Spleen (tissue), 7 donors: ENCODE measurements at regions not wholly inside any gene's neighbourhood (a gene's known extent, or its start where the extent isn't known, plus 50 kb on each side); places are given as distances from the start of the nearest gene placed in this dataset.

ENCODE experiments used
- POLR2A ChIP-seq, 3 donors: fragments of 450-650 bp; IDR thresholded peaks; one replicate each; pipeline ENCODE4 v1.5.1; 2017; ENCODE audit warnings: antibody characterized with exemption in 3 of 3, mild to moderate bottlenecking in 1 of 3
- POLR2AphosphoS5 ChIP-seq, 3 donors: sonication (generic); formaldehyde crosslinking; IDR thresholded peaks; one replicate each; pipeline ENCODE4 v1.5.1; 2017; ENCODE audit warnings: antibody characterized with exemption in 3 of 3
- TF ChIP-seq, protein P1 (sequence below), 11 experiments: fragments of 200-600 bp in 7 of 11; fragments of 450-650 bp in 4 of 11; sonication (generic) in 4 of 11; IDR thresholded peaks in 8 of 11; conservative IDR thresholded peaks in 3 of 11; 1 replicate in 7 of 11; 2 replicates in 4 of 11; pipeline versions ENCODE4 v1.4.0 to v1.8.0; 2016 to 2021; ENCODE audit warnings: antibody characterized with exemption in 11 of 11, inconsistent platforms in 4 of 11, mild to moderate bottlenecking in 1 of 11
- donor health status: DM: no; HTN: no; CAD: no; lungs with moderate emphysema.
- donor health status: DM: no; HTN: no; CAD: no.
- donor health status: DM: no; HTN: no; CAD: no.

DNA sequence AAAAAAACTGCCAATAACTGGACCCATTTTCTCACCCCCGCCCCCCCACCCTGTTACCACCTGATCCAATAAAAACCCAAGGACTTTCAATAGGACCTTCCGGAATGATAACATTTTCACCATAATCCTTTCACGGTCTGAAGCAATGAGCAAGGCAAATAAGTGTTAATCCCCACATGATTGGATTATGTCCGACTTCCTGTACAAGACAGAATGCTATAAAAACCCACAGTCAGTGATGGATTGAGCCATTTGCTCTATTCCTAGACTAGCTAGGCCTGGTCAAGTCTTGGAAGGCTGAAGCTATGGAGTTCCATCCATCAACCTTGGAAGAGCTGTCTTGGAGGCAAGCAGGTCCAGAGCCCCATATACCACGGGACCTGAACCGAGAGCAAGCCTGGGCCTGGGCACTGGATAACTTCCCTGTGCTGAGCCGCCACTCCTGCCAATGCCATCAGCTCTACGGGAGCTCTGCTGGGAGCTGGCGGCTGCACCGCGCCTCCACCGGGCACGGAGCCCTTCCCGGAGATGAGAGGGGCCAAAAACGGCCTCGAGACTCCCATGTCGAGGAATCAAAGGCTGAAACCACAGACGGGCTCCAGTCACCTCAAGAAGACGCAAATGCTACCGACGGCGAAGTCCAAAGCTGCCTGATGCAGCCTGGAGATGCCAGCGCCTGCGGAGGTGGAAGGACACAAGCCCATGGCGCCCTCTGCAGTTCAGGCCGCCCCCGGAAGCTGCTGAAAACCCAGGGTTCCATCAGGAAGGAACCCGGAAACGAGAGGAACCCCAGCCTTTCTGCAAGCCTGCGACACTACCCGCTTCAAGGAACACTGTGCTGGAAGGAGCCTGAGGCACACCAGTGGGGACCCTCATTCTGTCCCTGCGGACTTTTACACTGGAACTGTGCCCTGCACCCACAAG lies 69.2 kb downstream of the ANXA2R start:
- TF ChIP-seq, protein P1, sequence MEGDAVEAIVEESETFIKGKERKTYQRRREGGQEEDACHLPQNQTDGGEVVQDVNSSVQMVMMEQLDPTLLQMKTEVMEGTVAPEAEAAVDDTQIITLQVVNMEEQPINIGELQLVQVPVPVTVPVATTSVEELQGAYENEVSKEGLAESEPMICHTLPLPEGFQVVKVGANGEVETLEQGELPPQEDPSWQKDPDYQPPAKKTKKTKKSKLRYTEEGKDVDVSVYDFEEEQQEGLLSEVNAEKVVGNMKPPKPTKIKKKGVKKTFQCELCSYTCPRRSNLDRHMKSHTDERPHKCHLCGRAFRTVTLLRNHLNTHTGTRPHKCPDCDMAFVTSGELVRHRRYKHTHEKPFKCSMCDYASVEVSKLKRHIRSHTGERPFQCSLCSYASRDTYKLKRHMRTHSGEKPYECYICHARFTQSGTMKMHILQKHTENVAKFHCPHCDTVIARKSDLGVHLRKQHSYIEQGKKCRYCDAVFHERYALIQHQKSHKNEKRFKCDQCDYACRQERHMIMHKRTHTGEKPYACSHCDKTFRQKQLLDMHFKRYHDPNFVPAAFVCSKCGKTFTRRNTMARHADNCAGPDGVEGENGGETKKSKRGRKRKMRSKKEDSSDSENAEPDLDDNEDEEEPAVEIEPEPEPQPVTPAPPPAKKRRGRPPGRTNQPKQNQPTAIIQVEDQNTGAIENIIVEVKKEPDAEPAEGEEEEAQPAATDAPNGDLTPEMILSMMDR (IDR thresholded peaks at IDR 0.05 in 8 of 11, conservative IDR thresholded peaks at IDR 0.05 in 3 of 11) = no peak
- TF ChIP-seq POLR2A (IDR thresholded peaks at IDR 0.05) (no peak), POLR2AphosphoS5 (IDR thresholded peaks at IDR 0.05) (no peak)
